ENCODE measurements at regions not wholly inside any gene's neighbourhood (a gene's known extent, or its start where the extent isn't known, plus 50 kb on each side); places are given as distances from the start of the nearest gene placed in this dataset.

GRCh38 chr2:156647377-156648010 is 211.3 kb downstream of the GPD2 start:
- WGBS (ENCODE audit: insufficient coverage) = 100% methylated on average over 1 of the region's 6 CpGs
- Mint-ChIP-seq H3K4me1 (no peaks in the 10 kb centered on the region), H3K4me3 (no peak overlapping the region), H3K27ac (no peak overlapping the region), H3K27me3 (peaks cover 5% of the 10 kb centered on the region), H3K9me3 (ENCODE audit: insufficient read depth) (no peaks in the 10 kb centered on the region)
- intact Hi-C loops (cut with micrococcal nuclease) = no loop called here
- no peak overlapping the region for H3K4me2 ChIP-seq (replicated peaks; ENCODE audit: low read depth, low read length, poor library complexity, severe bottlenecking)
- H3K79me2 ChIP-seq (ENCODE audit: control insufficient read depth, insufficient read depth, low read length) = no peaks in the 10 kb centered on the region
- no peaks in the 10 kb centered on the region for H3K4me1 ChIP-seq (ENCODE audit: control insufficient read depth in 2 of 2, insufficient read depth in 2 of 2, low read length in 2 of 2)
- H3K36me3 ChIP-seq (replicated peaks in 1 of 2; ENCODE audit: control extremely low read depth in 1 of 2, control insufficient read depth in 1 of 2, extremely low read depth in 1 of 2, insufficient read depth in 2 of 2, low read length in 1 of 2) = no peaks in the 10 kb centered on the region
- ChIA-PET POLR2A (no interaction called here), CTCF (no interaction called here)
- H3K9me3 ChIP-seq (ENCODE audit: control extremely low read depth in 1 of 3, control insufficient read depth in 2 of 3, insufficient read depth in 1 of 3, low read length in 2 of 3) = no peaks in the 10 kb centered on the region
- no peaks in the 10 kb centered on the region for H4K20me1 ChIP-seq (ENCODE audit: control insufficient read depth, insufficient read depth, low read length, poor library complexity, severe bottlenecking)
- H3K27ac ChIP-seq (ENCODE audit: low read length in 2 of 2) = no peak overlapping the region
- no peak overlapping the region for H3K4me3 ChIP-seq (ENCODE audit: control extremely low read depth in 1 of 5, extremely low read depth in 1 of 5, insufficient read depth in 1 of 5, low read depth in 2 of 5, low read length in 4 of 5)
- no peak for ATAC-seq (ENCODE audit: low read depth)
- H2AFZ ChIP-seq (ENCODE audit: insufficient read depth, low read depth, low read length, poor library complexity, severe bottlenecking) = no peak overlapping the region
- no peak for TF ChIP-seq CTCF (IDR thresholded peaks at IDR 0.05)
- TF ChIP-seq EZH2 (IDR thresholded peaks at IDR 0.05; ENCODE audit: borderline replicate concordance, insufficient read depth, low read depth, low read length, poor library complexity, severe bottlenecking) = no peak
- DNase-seq = no peak
- H3K27me3 ChIP-seq (replicated peaks in 1 of 4; ENCODE audit: control extremely low read depth in 1 of 4, control insufficient read depth in 3 of 4, insufficient read depth in 4 of 4, low read length in 3 of 4) = no peaks in the 10 kb centered on the region
- H3K9ac ChIP-seq (ENCODE audit: low read length) = no peak overlapping the region

GRCh38 chr2:156648522-156648921 is 212.3 kb downstream of the GPD2 start:
- no peak for DNase-seq
- ATAC-seq (ENCODE audit: low read depth) = no peak
- CTCF ChIA-PET = no interaction called here
- Histone ChIP-seq H3K27ac (ENCODE audit: low read length in 2 of 2) (no peak overlapping the region), H3K9ac (ENCODE audit: low read length) (no peak overlapping the region), H3K4me1 (ENCODE audit: control insufficient read depth in 2 of 2, insufficient read depth in 2 of 2, low read length in 2 of 2) (no peaks in the 10 kb centered on the region), H3K79me2 (ENCODE audit: control insufficient read depth, insufficient read depth, low read length) (no peaks in the 10 kb centered on the region), H3K9me3 (ENCODE audit: control extremely low read depth in 1 of 3, control insufficient read depth in 2 of 3, insufficient read depth in 1 of 3, low read length in 2 of 3) (no peaks in the 10 kb centered on the region), H2AFZ (ENCODE audit: insufficient read depth, low read depth, low read length, poor library complexity, severe bottlenecking) (no peak overlapping the region), H4K20me1 (ENCODE audit: control insufficient read depth, insufficient read depth, low read length, poor library complexity, severe bottlenecking) (no peaks in the 10 kb centered on the region), H3K4me2 (replicated peaks; ENCODE audit: low read depth, low read length, poor library complexity, severe bottlenecking) (no peak overlapping the region), H3K36me3 (replicated peaks in 1 of 2; ENCODE audit: control extremely low read depth in 1 of 2, control insufficient read depth in 1 of 2, extremely low read depth in 1 of 2, insufficient read depth in 2 of 2, low read length in 1 of 2) (no peaks in the 10 kb centered on the region), H3K4me3 (ENCODE audit: control extremely low read depth in 1 of 5, extremely low read depth in 1 of 5, insufficient read depth in 1 of 5, low read depth in 2 of 5, low read length in 4 of 5) (no peak overlapping the region), H3K27me3 (replicated peaks in 1 of 4; ENCODE audit: control extremely low read depth in 1 of 4, control insufficient read depth in 3 of 4, insufficient read depth in 4 of 4, low read length in 3 of 4) (no peaks in the 10 kb centered on the region)
- intact Hi-C loops (cut with micrococcal nuclease) = no loop called here
- no peaks in the 10 kb centered on the region for H3K9me3 Mint-ChIP-seq (ENCODE audit: insufficient read depth)
- H3K4me3 Mint-ChIP-seq = no peak overlapping the region
- H3K27me3 Mint-ChIP-seq = peaks cover 5% of the 10 kb centered on the region
- TF ChIP-seq EZH2 (IDR thresholded peaks at IDR 0.05; ENCODE audit: borderline replicate concordance, insufficient read depth, low read depth, low read length, poor library complexity, severe bottlenecking) = no peak
- TF ChIP-seq CTCF (IDR thresholded peaks at IDR 0.05) = no peak
- H3K27ac Mint-ChIP-seq = no peak overlapping the region
- H3K4me1 Mint-ChIP-seq = no peaks in the 10 kb centered on the region
- POLR2A ChIA-PET = no interaction called here

All from B cell (primary cell).